Breast epithelium (tissue), 4 donors: ENCODE measurements at regions not wholly inside any gene's neighbourhood (a gene's known extent, or its start where the extent isn't known, plus 50 kb on each side); places are given as distances from the start of the nearest gene placed in this dataset.

ENCODE experiments used
- DNase-seq, 2 donors: peaks; one replicate each; pipeline ENCODE4 v3.0.0-alpha.2; 2019; ENCODE audit warnings: low spot score in 2 of 2
- H3K27ac ChIP-seq, 2 donors: fragments of 200-600 bp; sonication (generic) in 1 of 2; one replicate each; pipeline ENCODE4 v1.5.1; 2016 to 2019; ENCODE audit warnings: mild to moderate bottlenecking in 1 of 2
- H3K27me3 ChIP-seq, 2 donors: fragments of 200-600 bp; sonication (generic) in 1 of 2; one replicate each; pipeline versions ENCODE4 v1.5.1 to v1.6.0; 2017 to 2019; ENCODE audit warnings: control low read depth in 1 of 2, mild to moderate bottlenecking in 1 of 2
- H3K36me3 ChIP-seq: fragments of 200-600 bp; one replicate; pipeline ENCODE4 v1.5.1; 2019
- H3K4me1 ChIP-seq, 2 donors: fragments of 200-600 bp; sonication (generic); one replicate each; pipeline ENCODE4 v1.5.1; 2016 to 2019; ENCODE audit warnings: control low read depth in 1 of 2
- H3K4me3 ChIP-seq, 3 donors: fragments of 200-600 bp; sonication (generic); 1 replicate in 2 of 3; 2 replicates in 1 of 3; pipeline ENCODE4 v1.5.1; 2016 to 2019; ENCODE audit warnings: mild to moderate bottlenecking in 3 of 3, moderate library complexity in 2 of 3
- H3K9me3 ChIP-seq, 2 donors: fragments of 200-600 bp; sonication (generic) in 1 of 2; one replicate each; pipeline ENCODE4 v1.5.1; 2016 to 2019; ENCODE audit warnings: control low read depth in 1 of 2
- POLR2A ChIP-seq: fragments of 450-650 bp; IDR thresholded peaks from one replicate; pipeline ENCODE4 v1.6.1; 2016; ENCODE audit warnings: antibody characterized with exemption, mild to moderate bottlenecking, moderate library complexity
- POLR2AphosphoS5 ChIP-seq, 3 donors: sonication (generic); formaldehyde crosslinking; IDR thresholded peaks; one replicate each; pipeline ENCODE4 v1.6.1; 2017; ENCODE audit warnings: antibody characterized with exemption in 3 of 3
- intact Hi-C: fragments of 100-400 bp; cut with DNase I; formaldehyde crosslinking; loops from one replicate; pipeline ENCODE4 v1.15.1; 2023; ENCODE audit warnings: low total_unique reads
- TF ChIP-seq, protein P1 (sequence below), 3 donors: fragments of 450-650 bp; IDR thresholded peaks; one replicate each; pipeline ENCODE4 v1.5.1; 2016 to 2017; ENCODE audit warnings: antibody characterized with exemption in 3 of 3, mild to moderate bottlenecking in 3 of 3, moderate library complexity in 3 of 3

DNA sequence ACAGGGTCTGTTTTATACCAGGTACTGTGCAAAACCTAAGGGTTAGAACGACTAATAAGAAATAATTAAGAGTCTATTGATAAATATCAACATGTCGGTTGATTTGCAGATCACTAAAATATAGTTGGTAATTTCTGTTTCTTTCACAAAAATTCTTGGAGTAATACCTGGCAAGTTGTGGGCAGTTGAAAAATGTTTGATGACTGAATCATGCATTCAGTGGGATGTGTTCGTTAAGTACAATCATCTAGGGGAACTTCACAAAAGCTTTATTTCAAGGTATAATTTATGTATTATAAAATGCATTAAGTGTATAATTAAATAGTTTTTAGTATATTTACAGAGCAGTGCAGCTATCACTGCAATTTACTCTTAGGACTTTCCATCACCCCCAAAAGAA is 120.0 kb downstream of the KCNA5 start:
- DNase-seq, result no peak
- H3K4me3 ChIP-seq, result no peak overlapping the region
- no peaks in the 10 kb centered on the region for H3K9me3 ChIP-seq
- peaks cover 0 to 14% of the 10 kb centered on the region in 2 donors for H3K27me3 ChIP-seq
- intact Hi-C loops, result no loop called here
- TF ChIP-seq POLR2A, result no peak
- TF ChIP-seq, protein P1, sequence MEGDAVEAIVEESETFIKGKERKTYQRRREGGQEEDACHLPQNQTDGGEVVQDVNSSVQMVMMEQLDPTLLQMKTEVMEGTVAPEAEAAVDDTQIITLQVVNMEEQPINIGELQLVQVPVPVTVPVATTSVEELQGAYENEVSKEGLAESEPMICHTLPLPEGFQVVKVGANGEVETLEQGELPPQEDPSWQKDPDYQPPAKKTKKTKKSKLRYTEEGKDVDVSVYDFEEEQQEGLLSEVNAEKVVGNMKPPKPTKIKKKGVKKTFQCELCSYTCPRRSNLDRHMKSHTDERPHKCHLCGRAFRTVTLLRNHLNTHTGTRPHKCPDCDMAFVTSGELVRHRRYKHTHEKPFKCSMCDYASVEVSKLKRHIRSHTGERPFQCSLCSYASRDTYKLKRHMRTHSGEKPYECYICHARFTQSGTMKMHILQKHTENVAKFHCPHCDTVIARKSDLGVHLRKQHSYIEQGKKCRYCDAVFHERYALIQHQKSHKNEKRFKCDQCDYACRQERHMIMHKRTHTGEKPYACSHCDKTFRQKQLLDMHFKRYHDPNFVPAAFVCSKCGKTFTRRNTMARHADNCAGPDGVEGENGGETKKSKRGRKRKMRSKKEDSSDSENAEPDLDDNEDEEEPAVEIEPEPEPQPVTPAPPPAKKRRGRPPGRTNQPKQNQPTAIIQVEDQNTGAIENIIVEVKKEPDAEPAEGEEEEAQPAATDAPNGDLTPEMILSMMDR (IDR thresholded peaks at IDR 0.05), result no peak
- no peak for TF ChIP-seq POLR2AphosphoS5 (IDR thresholded peaks at IDR 0.05)
- no peaks in the 10 kb centered on the region for H3K36me3 ChIP-seq
- no peaks in the 10 kb centered on the region for H3K4me1 ChIP-seq
- H3K27ac ChIP-seq, result no peak overlapping the region

- Histone ChIP-seq H3K36me3 (no peaks in the 10 kb centered on the region), H3K27me3 (peaks cover 0 to 14% of the 10 kb centered on the region in 2 donors), H3K4me3 (no peak overlapping the region), H3K27ac (no peak overlapping the region), H3K4me1 (no peaks in the 10 kb centered on the region), H3K9me3 (no peaks in the 10 kb centered on the region)
- TF ChIP-seq POLR2AphosphoS5 (IDR thresholded peaks at IDR 0.05), result no peak
- TF ChIP-seq, protein P1 (IDR thresholded peaks at IDR 0.05), result no peak
- no peak for TF ChIP-seq POLR2A
- intact Hi-C loops, result no loop called here
- no peak for DNase-seq
Observed at GRCh38 chr12:5165296-5165970, 121.8 kb downstream of the KCNA5 start.

GRCh38 chr12:5166976-5167375 is 123.3 kb downstream of the KCNA5 start:
- H3K27ac ChIP-seq, result no peak overlapping the region
- intact Hi-C loops, result no loop called here
- no peak overlapping the region for H3K4me3 ChIP-seq
- H3K36me3 ChIP-seq, result no peaks in the 10 kb centered on the region
- H3K9me3 ChIP-seq, result no peaks in the 10 kb centered on the region
- no peaks in the 10 kb centered on the region for H3K4me1 ChIP-seq
- DNase-seq, result no peak
- H3K27me3 ChIP-seq, result peaks cover 0 to 8% of the 10 kb centered on the region in 2 donors
- TF ChIP-seq POLR2A, result no peak
- TF ChIP-seq, protein P1 (IDR thresholded peaks at IDR 0.05), result no peak
- TF ChIP-seq POLR2AphosphoS5 (IDR thresholded peaks at IDR 0.05), result no peak

- intact Hi-C loops, result no loop called here
- TF ChIP-seq, protein P1 (IDR thresholded peaks at IDR 0.05), result no peak
- TF ChIP-seq POLR2AphosphoS5 (IDR thresholded peaks at IDR 0.05), result no peak
- no peak for DNase-seq
Observed at GRCh38 chr12:5168148-5168547, 124.5 kb downstream of the KCNA5 start.

DNA sequence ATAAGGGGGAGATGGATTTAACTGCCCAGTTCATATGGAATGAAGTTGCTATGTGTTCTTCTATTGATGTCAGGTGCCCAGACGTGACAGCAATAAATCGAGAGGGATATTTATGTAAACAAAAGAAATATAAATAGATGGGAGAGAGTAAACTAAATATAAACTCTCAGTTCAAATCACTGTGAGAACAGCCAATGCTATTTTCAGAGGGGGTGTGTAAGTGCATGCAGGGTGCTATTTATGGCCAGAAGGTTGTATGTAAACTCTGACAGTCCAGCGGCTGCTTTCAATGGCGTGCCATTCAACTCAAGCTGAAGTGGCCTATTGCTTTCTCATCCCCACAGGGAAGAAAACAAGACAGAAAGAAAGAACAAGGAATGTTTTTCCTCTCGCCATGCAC is 127.2 kb downstream of the KCNA5 start:
- intact Hi-C loops, result no loop called here
- peaks cover 0 to 5% of the 10 kb centered on the region in 2 donors for H3K27me3 ChIP-seq
- TF ChIP-seq POLR2A (no peak), POLR2AphosphoS5 (IDR thresholded peaks at IDR 0.05) (no peak)
- TF ChIP-seq, protein P1 (IDR thresholded peaks at IDR 0.05), result no peak
- H3K9me3 ChIP-seq, result no peaks in the 10 kb centered on the region
- no peaks in the 10 kb centered on the region for H3K36me3 ChIP-seq
- no peak overlapping the region for H3K4me3 ChIP-seq
- DNase-seq, result no peak
- H3K4me1 ChIP-seq, result no peaks in the 10 kb centered on the region
- no peak overlapping the region for H3K27ac ChIP-seq

More at GRCh38 chr12:5168148-5168547, 124.5 kb downstream of the KCNA5 start:
- Histone ChIP-seq H3K27me3 (peaks cover 0 to 5% of the 10 kb centered on the region in 2 donors), H3K36me3 (no peaks in the 10 kb centered on the region), H3K9me3 (no peaks in the 10 kb centered on the region), H3K27ac (no peak overlapping the region), H3K4me3 (no peak overlapping the region), H3K4me1 (no peaks in the 10 kb centered on the region)
